Naive thymus-derived CD8-positive, alpha-beta T cell (primary cell): ENCODE measurements at regions not wholly inside any gene's neighbourhood (a gene's known extent, or its start where the extent isn't known, plus 50 kb on each side); places are given as distances from the start of the nearest gene placed in this dataset.
"Not testable (repeated sequence)": the region's sequence is repeated elsewhere in the genome, so short reads cannot be mapped to it uniquely, and the experiment has no call there.

Source experiments
- ATAC-seq, 2 donors: fragments of 150-1000 bp; cut with Tn5 transposase in 1 of 2; sonication (Bioruptor Pico), chemical (Tn5 transposase) in 1 of 2; 1 replicate in 1 of 2; 2 replicates in 1 of 2; pipeline ENCODE4 v1.10.0; 2021; ENCODE audit warnings: mild to moderate bottlenecking in 2 of 2, moderate library complexity in 2 of 2
- POLR2A ChIA-PET: fragments of 350-600 bp; sonication (Branson Sonifier 250); formaldehyde crosslinking; loops from one replicate; lab custom pipeline; 2021; ENCODE audit warnings: antibody characterized with exemption; lab: Charles Lee
- DNase-seq, 10 donors: peaks; one replicate each; pipeline versions ENCODE4 v3.0.0 to v3.0.0-alpha.2; 2020 to 2022
- H3K27ac Mint-ChIP-seq, 10 donors: one replicate each; pipeline ENCODE4 v1.8.0; 2020 to 2022; ENCODE audit warnings: mild to moderate bottlenecking in 10 of 10, mixed read lengths in 10 of 10, moderate library complexity in 4 of 10, inconsistent platforms in 1 of 10
- H3K27me3 Mint-ChIP-seq, 5 donors: one replicate each; pipeline ENCODE4 v1.8.0; 2021 to 2022; ENCODE audit warnings: mixed read lengths in 5 of 5
- H3K36me3 Mint-ChIP-seq, 3 donors: one replicate each; pipeline ENCODE4 v1.8.0; 2020 to 2022; ENCODE audit warnings: mixed read lengths in 3 of 3, mild to moderate bottlenecking in 2 of 3, inconsistent platforms in 1 of 3
- H3K4me1 Mint-ChIP-seq, 4 donors: one replicate each; pipeline ENCODE4 v1.8.0; 2021 to 2022; ENCODE audit warnings: mixed read lengths in 4 of 4
- H3K4me3 Mint-ChIP-seq, 10 donors: one replicate each; pipeline ENCODE4 v1.8.0; 2020 to 2022; ENCODE audit warnings: mild to moderate bottlenecking in 10 of 10, mixed read lengths in 10 of 10, moderate library complexity in 6 of 10, inconsistent platforms in 1 of 10
- H3K9me3 Mint-ChIP-seq, 9 donors: one replicate each; pipeline ENCODE4 v1.8.0; 2020 to 2022; ENCODE audit warnings: mixed read lengths in 9 of 9, mild to moderate bottlenecking in 3 of 9, inconsistent platforms in 1 of 9, moderate library complexity in 1 of 9

GRCh38 chr4:170398218-170398617, 308.5 kb upstream of the AADAT start:
- Mint-ChIP-seq H3K36me3 (no peaks in the 10 kb centered on the region), H3K9me3 (peaks cover 0 to 11% (median 0%) of the 10 kb centered on the region in 9 donors), H3K27me3 (no peaks in the 10 kb centered on the region), H3K27ac (no peak overlapping the region), H3K4me3 (no peak overlapping the region), H3K4me1 (no peaks in the 10 kb centered on the region)
- DNase-seq (no peak), ATAC-seq (no peak)
- POLR2A ChIA-PET, result no interaction called here

GRCh38 chr4:170395773-170396172, 306.0 kb upstream of the AADAT start:
- Mint-ChIP-seq H3K27ac (no peak overlapping the region), H3K4me1 (no peaks in the 10 kb centered on the region), H3K36me3 (no peaks in the 10 kb centered on the region), H3K9me3 (peaks cover 0 to 2% (median 0%) of the 10 kb centered on the region in 9 donors), H3K27me3 (no peaks in the 10 kb centered on the region), H3K4me3 (no peak overlapping the region)
- DNase-seq (no peak), ATAC-seq (no peak)
- POLR2A ChIA-PET, result no interaction called here

DNA sequence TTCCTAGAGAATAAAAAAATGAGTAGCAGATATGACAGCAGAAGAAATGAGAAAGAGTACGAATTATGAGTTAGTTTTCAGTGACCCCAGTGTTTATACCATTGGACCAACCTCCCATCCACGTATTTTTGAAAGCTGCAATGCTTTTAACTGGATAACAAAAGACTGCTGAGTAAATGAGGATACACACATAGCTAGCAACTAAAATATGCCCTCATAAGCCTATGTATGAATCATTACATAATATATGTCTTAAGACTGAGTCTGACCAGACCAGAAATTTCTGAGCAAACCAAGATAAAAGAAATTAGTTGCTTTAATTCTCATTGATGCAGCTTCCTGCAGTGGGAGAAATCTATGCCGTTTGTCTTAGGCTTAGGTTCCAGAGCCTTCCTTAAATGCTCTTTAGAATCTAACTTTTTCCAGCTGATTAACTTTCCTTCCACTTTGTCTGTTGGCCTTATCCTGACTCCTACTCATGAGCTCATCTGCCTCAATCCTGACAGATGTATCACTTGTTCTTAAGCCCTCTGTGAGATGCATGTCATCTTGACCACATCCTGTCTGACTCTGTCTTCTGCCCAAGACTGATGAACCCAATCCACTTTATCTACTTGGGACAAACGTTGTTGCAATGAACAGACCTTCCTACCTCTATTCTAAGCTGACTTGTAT, 301.4 kb upstream of the AADAT start:
- ATAC-seq (no peak), DNase-seq (no peak)
- H3K27me3 Mint-ChIP-seq, result no peaks in the 10 kb centered on the region
- no peaks in the 10 kb centered on the region for H3K4me1 Mint-ChIP-seq
- peaks cover 0 to 9% (median 2%) of the 10 kb centered on the region in 9 donors for H3K9me3 Mint-ChIP-seq
- no peak overlapping the region for H3K4me3 Mint-ChIP-seq
- H3K27ac Mint-ChIP-seq, result no peak overlapping the region
- H3K36me3 Mint-ChIP-seq, result no peaks in the 10 kb centered on the region
- POLR2A ChIA-PET, result no interaction called here

DNA sequence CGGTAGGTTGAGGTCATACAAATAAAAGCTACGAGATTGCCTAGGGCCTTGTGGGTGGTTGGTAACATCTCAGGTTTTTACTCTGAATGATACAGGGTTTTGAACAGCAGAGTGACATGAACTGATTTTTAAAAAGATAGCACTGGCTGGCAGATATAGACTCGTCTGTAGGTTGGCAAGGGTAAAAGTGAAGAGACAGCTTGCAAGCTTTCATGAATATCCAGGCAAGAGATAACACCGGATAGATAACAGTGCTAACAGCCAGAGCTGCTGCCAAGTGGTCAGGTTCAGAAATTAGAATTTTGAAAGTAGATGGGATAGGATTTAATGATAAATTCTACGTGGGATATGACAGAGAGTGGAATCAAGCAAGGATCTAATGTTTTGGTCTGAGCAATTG, 299.7 kb upstream of the AADAT start:
- no peaks in the 10 kb centered on the region for H3K4me1 Mint-ChIP-seq
- no peak for ATAC-seq

GRCh38 chr4:170388255-170388654, 298.5 kb upstream of the AADAT start:
- Mint-ChIP-seq H3K27ac (no peak overlapping the region), H3K9me3 (peaks cover 6 to 34% (median 15%) of the 10 kb centered on the region in 9 donors), H3K4me1 (no peaks in the 10 kb centered on the region), H3K4me3 (no peak overlapping the region), H3K27me3 (no peaks in the 10 kb centered on the region), H3K36me3 (no peaks in the 10 kb centered on the region)
- no peak for DNase-seq
- no peak for ATAC-seq
- POLR2A ChIA-PET, result no interaction called here

More for the DNA sequence above, 299.7 kb upstream of the AADAT start:
- no peak overlapping the region for H3K4me3 Mint-ChIP-seq
- H3K27me3 Mint-ChIP-seq, result no peaks in the 10 kb centered on the region
- DNase-seq, result no peak
- no peaks in the 10 kb centered on the region for H3K36me3 Mint-ChIP-seq
- H3K9me3 Mint-ChIP-seq, result peaks cover 4 to 24% (median 8%) of the 10 kb centered on the region in 9 donors
- POLR2A ChIA-PET, result no interaction called here
- no peak overlapping the region for H3K27ac Mint-ChIP-seq

DNA sequence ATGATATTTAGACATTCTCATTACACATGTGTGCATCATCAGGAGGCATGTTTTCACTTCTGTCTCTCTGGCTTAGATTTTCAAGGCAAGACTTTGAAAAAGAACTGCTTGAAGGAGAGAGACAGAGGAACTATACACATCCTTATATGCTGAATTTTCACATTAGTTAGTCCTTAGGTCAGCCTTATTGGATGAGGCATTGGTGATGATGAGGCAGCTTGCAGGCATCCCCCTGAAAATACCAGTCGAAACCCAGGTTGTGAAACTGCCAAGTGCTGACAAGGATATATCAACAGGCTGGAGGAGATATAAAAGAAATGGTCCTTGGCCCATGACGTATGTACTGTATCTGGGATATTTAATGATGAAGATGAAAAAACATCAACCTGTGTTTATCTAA, 297.2 kb upstream of the AADAT start:
- ATAC-seq, result no peak
- POLR2A ChIA-PET, result no interaction called here
- H3K9me3 Mint-ChIP-seq, result peaks cover 9 to 40% (median 20%) of the 10 kb centered on the region in 9 donors

GRCh38 chr4:170386511-170386910, 296.8 kb upstream of the AADAT start:
- H3K4me3 Mint-ChIP-seq, result no peak overlapping the region
- ATAC-seq (no peak), DNase-seq (no peak)
- no peaks in the 10 kb centered on the region for H3K4me1 Mint-ChIP-seq
- no peak overlapping the region for H3K27ac Mint-ChIP-seq
- H3K36me3 Mint-ChIP-seq, result no peaks in the 10 kb centered on the region
- no peaks in the 10 kb centered on the region for H3K27me3 Mint-ChIP-seq
- H3K9me3 Mint-ChIP-seq, result peaks cover 12 to 45% (median 20%) of the 10 kb centered on the region in 9 donors
- POLR2A ChIA-PET, result no interaction called here

More for the DNA sequence above, 297.2 kb upstream of the AADAT start:
- Mint-ChIP-seq H3K27ac (no peak overlapping the region), H3K4me1 (no peaks in the 10 kb centered on the region), H3K4me3 (no peak overlapping the region), H3K36me3 (no peaks in the 10 kb centered on the region), H3K27me3 (no peaks in the 10 kb centered on the region)
- no peak for DNase-seq

GRCh38 chr4:170374770-170375169, 285.0 kb upstream of the AADAT start:
- no peak for ATAC-seq
- Mint-ChIP-seq H3K4me1 (no peaks in the 10 kb centered on the region), H3K4me3 (no peak overlapping the region), H3K27ac (no peak overlapping the region), H3K27me3 (peaks cover 0 to 3% (median 0%) of the 10 kb centered on the region in 5 donors), H3K9me3 (peaks cover 10 to 52% (median 17%) of the 10 kb centered on the region in 9 donors), H3K36me3 (peaks cover 0 to 14% (median 0%) of the 10 kb centered on the region in 3 donors)
- DNase-seq, result no peak
- POLR2A ChIA-PET, result no interaction called here

GRCh38 chr4:170348945-170349344, 259.2 kb upstream of the AADAT start:
- no peak overlapping the region for H3K4me3 Mint-ChIP-seq
- DNase-seq (no peak), ATAC-seq (no peak)
- POLR2A ChIA-PET, result no interaction called here
- no peaks in the 10 kb centered on the region for H3K36me3 Mint-ChIP-seq
- no peaks in the 10 kb centered on the region for H3K4me1 Mint-ChIP-seq
- H3K9me3 Mint-ChIP-seq, result peaks cover 0 to 7% (median 4%) of the 10 kb centered on the region in 9 donors
- H3K27ac Mint-ChIP-seq, result no peak overlapping the region
- H3K27me3 Mint-ChIP-seq, result no peaks in the 10 kb centered on the region

- not testable (repeated sequence) for H3K27me3 Mint-ChIP-seq
Measured at GRCh38 chr4:170347191-170347590, 257.4 kb upstream of the AADAT start.

GRCh38 chr4:170339522-170339921, 249.8 kb upstream of the AADAT start:
- Mint-ChIP-seq H3K4me3 (no peak overlapping the region), H3K36me3 (no peaks in the 10 kb centered on the region), H3K4me1 (no peaks in the 10 kb centered on the region), H3K9me3 (peaks cover 0 to 26% (median 7%) of the 10 kb centered on the region in 9 donors), H3K27me3 (no peaks in the 10 kb centered on the region), H3K27ac (no peak overlapping the region)
- DNase-seq (no peak), ATAC-seq (no peak)
- POLR2A ChIA-PET, result no interaction called here

More at GRCh38 chr4:170347191-170347590, 257.4 kb upstream of the AADAT start:
- H3K4me3 Mint-ChIP-seq, H3K36me3 Mint-ChIP-seq, ATAC-seq, DNase-seq, H3K4me1 Mint-ChIP-seq, POLR2A ChIA-PET, H3K27ac Mint-ChIP-seq, H3K9me3 Mint-ChIP-seq: not testable (repeated sequence)

- ATAC-seq (no peak), DNase-seq (no peak)
- H3K27ac Mint-ChIP-seq, result no peak overlapping the region
- no peak overlapping the region for H3K4me3 Mint-ChIP-seq
- H3K36me3 Mint-ChIP-seq, result no peaks in the 10 kb centered on the region
- POLR2A ChIA-PET, result no interaction called here
- no peaks in the 10 kb centered on the region for H3K27me3 Mint-ChIP-seq
- no peaks in the 10 kb centered on the region for H3K4me1 Mint-ChIP-seq
- H3K9me3 Mint-ChIP-seq, result peaks cover 0 to 22% (median 6%) of the 10 kb centered on the region in 9 donors
Measured at GRCh38 chr4:170336238-170336775, 246.6 kb upstream of the AADAT start.

DNA sequence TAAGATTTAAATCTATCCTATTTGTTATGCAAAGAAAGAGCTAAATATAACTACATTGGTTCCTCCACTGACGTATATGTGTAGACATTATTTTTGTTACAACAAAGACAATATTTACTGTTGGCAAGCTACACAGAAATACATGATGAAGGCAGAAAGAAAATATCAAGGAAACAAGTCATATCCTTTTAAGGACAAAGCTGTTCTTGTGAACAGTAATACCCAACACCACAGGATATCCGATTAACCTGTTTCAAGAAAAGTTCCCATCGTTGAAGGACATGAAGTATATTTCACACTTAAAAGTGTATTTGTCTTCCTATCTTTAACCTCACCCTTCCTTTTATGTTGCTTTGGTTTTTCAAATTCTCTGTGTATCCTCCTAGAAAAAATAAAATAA, 235.8 kb upstream of the AADAT start:
- Mint-ChIP-seq H3K4me3 (no peak overlapping the region), H3K27ac (no peak overlapping the region), H3K9me3 (peaks cover 3 to 15% (median 11%) of the 10 kb centered on the region in 9 donors), H3K36me3 (no peaks in the 10 kb centered on the region), H3K27me3 (no peaks in the 10 kb centered on the region), H3K4me1 (no peaks in the 10 kb centered on the region)
- ATAC-seq, result no peak
- POLR2A ChIA-PET, result no interaction called here
- DNase-seq, result no peak

DNA sequence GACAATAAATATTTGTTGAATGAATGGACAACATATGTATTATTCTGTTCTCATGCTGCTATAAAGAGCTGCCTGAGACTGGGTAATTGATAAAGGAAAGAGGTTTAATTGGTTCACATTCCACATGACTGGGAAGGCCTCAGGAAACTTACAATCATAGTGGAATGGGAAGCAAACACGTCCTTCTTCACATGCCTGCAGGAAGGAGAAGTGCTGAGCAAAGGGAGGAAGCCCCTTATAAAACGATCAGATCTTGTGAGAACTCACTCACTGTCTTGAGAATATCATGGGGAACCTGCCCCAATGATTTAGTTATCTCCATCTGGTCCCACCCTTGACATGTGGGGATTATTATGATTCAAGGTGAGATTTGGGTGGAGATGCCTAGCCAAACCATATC, 233.9 kb upstream of the AADAT start:
- Mint-ChIP-seq H3K9me3 (peaks cover 3 to 18% (median 11%) of the 10 kb centered on the region in 9 donors), H3K27me3 (no peaks in the 10 kb centered on the region), H3K4me1 (no peaks in the 10 kb centered on the region), H3K27ac (no peak overlapping the region), H3K36me3 (no peaks in the 10 kb centered on the region), H3K4me3 (no peak overlapping the region)
- POLR2A ChIA-PET, result no interaction called here
- ATAC-seq (no peak), DNase-seq (no peak)
